ENCODE measurements at regions not wholly inside any gene's neighbourhood (a gene's known extent, or its start where the extent isn't known, plus 50 kb on each side); places are given as distances from the start of the nearest gene placed in this dataset.

DNA sequence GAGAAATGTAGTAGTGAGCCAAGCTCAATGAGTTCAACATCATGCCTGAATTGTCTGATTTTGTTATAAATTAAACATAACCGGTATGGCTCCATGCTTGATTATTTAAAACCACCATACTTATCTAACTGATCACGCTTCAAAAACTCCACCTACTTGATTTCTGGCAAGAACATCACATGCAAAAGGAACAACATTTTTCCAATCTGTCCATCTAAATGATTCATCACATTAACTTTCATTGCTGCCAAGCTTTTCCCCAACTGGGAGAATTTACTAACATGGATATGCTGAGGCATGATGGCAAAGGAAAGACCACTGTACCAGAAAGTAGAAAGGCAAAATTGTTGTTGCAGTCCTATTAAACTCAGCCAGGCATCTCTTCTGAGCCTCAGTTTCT lies 286.8 kb downstream of the TRIB2 start:
- TF ChIP-seq, protein P1, sequence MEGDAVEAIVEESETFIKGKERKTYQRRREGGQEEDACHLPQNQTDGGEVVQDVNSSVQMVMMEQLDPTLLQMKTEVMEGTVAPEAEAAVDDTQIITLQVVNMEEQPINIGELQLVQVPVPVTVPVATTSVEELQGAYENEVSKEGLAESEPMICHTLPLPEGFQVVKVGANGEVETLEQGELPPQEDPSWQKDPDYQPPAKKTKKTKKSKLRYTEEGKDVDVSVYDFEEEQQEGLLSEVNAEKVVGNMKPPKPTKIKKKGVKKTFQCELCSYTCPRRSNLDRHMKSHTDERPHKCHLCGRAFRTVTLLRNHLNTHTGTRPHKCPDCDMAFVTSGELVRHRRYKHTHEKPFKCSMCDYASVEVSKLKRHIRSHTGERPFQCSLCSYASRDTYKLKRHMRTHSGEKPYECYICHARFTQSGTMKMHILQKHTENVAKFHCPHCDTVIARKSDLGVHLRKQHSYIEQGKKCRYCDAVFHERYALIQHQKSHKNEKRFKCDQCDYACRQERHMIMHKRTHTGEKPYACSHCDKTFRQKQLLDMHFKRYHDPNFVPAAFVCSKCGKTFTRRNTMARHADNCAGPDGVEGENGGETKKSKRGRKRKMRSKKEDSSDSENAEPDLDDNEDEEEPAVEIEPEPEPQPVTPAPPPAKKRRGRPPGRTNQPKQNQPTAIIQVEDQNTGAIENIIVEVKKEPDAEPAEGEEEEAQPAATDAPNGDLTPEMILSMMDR (IDR thresholded peaks at IDR 0.05; ENCODE audit: extremely low read depth, low read depth, low read length) = no peak
- H3K9me3 ChIP-seq (ENCODE audit: low read depth, low read length) = no peaks in the 10 kb centered on the region
- H3K36me3 ChIP-seq (ENCODE audit: insufficient read depth, low read length) = no peaks in the 10 kb centered on the region
- no peaks in the 10 kb centered on the region for H3K27me3 ChIP-seq (ENCODE audit: insufficient read depth, low read length)
- H3K4me3 ChIP-seq (ENCODE audit: insufficient read depth, low read length) = no peak overlapping the region
- H2AFZ ChIP-seq (ENCODE audit: low read length) = no peak overlapping the region
- peak; percentile 38 for DNase-seq (ENCODE audit: insufficient read length, low spot score, missing footprints)
- peaks cover 29% of the 10 kb centered on the region for H3K4me1 ChIP-seq (ENCODE audit: insufficient read depth, low read length)
- H3K27ac ChIP-seq (ENCODE audit: low read depth, low read length) = no peak overlapping the region
- no peak overlapping the region for H3K4me2 ChIP-seq (ENCODE audit: insufficient read depth, low read length)
- no peaks in the 10 kb centered on the region for H4K20me1 ChIP-seq (ENCODE audit: insufficient read depth, low read length)
- H3K79me2 ChIP-seq (ENCODE audit: insufficient read depth, low read length) = no peaks in the 10 kb centered on the region

DNA sequence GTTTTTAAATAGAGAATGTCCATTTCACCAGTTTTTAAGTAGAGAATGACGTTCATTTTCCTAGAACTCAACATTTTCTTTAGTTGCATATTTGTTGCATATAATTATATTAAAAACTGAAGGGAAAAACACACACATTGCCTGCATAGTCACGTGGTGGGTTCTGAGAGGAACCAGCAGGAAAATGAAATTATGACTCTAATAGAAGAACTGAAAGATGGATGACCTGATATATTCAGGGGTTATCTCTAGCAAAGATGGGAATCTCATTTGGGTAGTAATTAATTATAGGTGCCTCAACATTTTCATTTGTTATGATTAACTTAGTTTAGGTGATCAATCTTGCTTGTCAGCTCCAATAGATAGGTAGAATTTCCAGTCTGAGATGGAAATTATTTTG lies 288.3 kb downstream of the TRIB2 start:
- H3K27me3 ChIP-seq (ENCODE audit: insufficient read depth, low read length) = no peaks in the 10 kb centered on the region
- no peak for DNase-seq (ENCODE audit: insufficient read length, low spot score, missing footprints)
- no peak overlapping the region for H3K4me3 ChIP-seq (ENCODE audit: insufficient read depth, low read length)
- no peak overlapping the region for H3K4me2 ChIP-seq (ENCODE audit: insufficient read depth, low read length)
- H3K4me1 ChIP-seq (ENCODE audit: insufficient read depth, low read length) = peaks cover 29% of the 10 kb centered on the region
- no peak overlapping the region for H2AFZ ChIP-seq (ENCODE audit: low read length)
- TF ChIP-seq, protein P1 (IDR thresholded peaks at IDR 0.05; ENCODE audit: extremely low read depth, low read depth, low read length) = no peak
- H4K20me1 ChIP-seq (ENCODE audit: insufficient read depth, low read length) = no peaks in the 10 kb centered on the region
- no peaks in the 10 kb centered on the region for H3K36me3 ChIP-seq (ENCODE audit: insufficient read depth, low read length)
- H3K27ac ChIP-seq (ENCODE audit: low read depth, low read length) = no peak overlapping the region
- H3K9me3 ChIP-seq (ENCODE audit: low read depth, low read length) = no peaks in the 10 kb centered on the region
- H3K79me2 ChIP-seq (ENCODE audit: insufficient read depth, low read length) = no peaks in the 10 kb centered on the region

GRCh38 chr2:13005761-13006335 lies 289.1 kb downstream of the TRIB2 start:
- Histone ChIP-seq H2AFZ (ENCODE audit: low read length) (peak overlapping the region; percentile 24), H3K4me1 (ENCODE audit: insufficient read depth, low read length) (peaks cover 29% of the 10 kb centered on the region), H3K27ac (ENCODE audit: low read depth, low read length) (peak overlapping the region; percentile 52), H3K36me3 (ENCODE audit: insufficient read depth, low read length) (no peaks in the 10 kb centered on the region), H3K27me3 (ENCODE audit: insufficient read depth, low read length) (no peaks in the 10 kb centered on the region), H3K79me2 (ENCODE audit: insufficient read depth, low read length) (no peaks in the 10 kb centered on the region), H3K9me3 (ENCODE audit: low read depth, low read length) (no peaks in the 10 kb centered on the region), H3K4me2 (ENCODE audit: insufficient read depth, low read length) (peak overlapping the region; percentile 77), H4K20me1 (ENCODE audit: insufficient read depth, low read length) (no peaks in the 10 kb centered on the region), H3K4me3 (ENCODE audit: insufficient read depth, low read length) (peak overlapping the region; percentile 22)
- TF ChIP-seq, protein P1 (IDR thresholded peaks at IDR 0.05; ENCODE audit: extremely low read depth, low read depth, low read length) = no peak
- DNase-seq (ENCODE audit: insufficient read length, low spot score, missing footprints) = peak; percentile 30

- TF ChIP-seq, protein P1 (IDR thresholded peaks at IDR 0.05; ENCODE audit: extremely low read depth, low read depth, low read length) = no peak
- Histone ChIP-seq H3K27ac (ENCODE audit: low read depth, low read length) (peak overlapping the region; percentile 52), H3K9me3 (ENCODE audit: low read depth, low read length) (no peaks in the 10 kb centered on the region), H3K36me3 (ENCODE audit: insufficient read depth, low read length) (no peaks in the 10 kb centered on the region), H3K4me2 (ENCODE audit: insufficient read depth, low read length) (peak overlapping the region; percentile 77), H3K27me3 (ENCODE audit: insufficient read depth, low read length) (no peaks in the 10 kb centered on the region), H3K79me2 (ENCODE audit: insufficient read depth, low read length) (no peaks in the 10 kb centered on the region), H3K4me3 (ENCODE audit: insufficient read depth, low read length) (peak overlapping the region; percentile 49), H3K4me1 (ENCODE audit: insufficient read depth, low read length) (peaks cover 29% of the 10 kb centered on the region), H2AFZ (ENCODE audit: low read length) (peak overlapping the region; percentile 53), H4K20me1 (ENCODE audit: insufficient read depth, low read length) (no peaks in the 10 kb centered on the region)
- DNase-seq (ENCODE audit: insufficient read length, low spot score, missing footprints) = no peak
These were observed 289.7 kb downstream of the TRIB2 start for GRCh38 chr2:13006426-13006825.
